LNCAP (cell line): ENCODE measurements at regions not wholly inside any gene's neighbourhood (a gene's known extent, or its start where the extent isn't known, plus 50 kb on each side); places are given as distances from the start of the nearest gene placed in this dataset.

Experiments
- CTCF ChIP-seq: fragments of 450-650 bp; IDR thresholded peaks from 2 replicates; pipeline ENCODE4 v1.5.1; 2017; ENCODE audit warnings: mild to moderate bottlenecking

GRCh38 chr15:69718436-69718835 lies 265.8 kb downstream of the RPLP1 start:
- no peak for TF ChIP-seq CTCF

GRCh38 chr15:69718916-69719315 lies 266.3 kb downstream of the RPLP1 start:
- no peak for TF ChIP-seq CTCF

- TF ChIP-seq CTCF, result no peak
Measured at GRCh38 chr15:69719527-69720240, 267.1 kb downstream of the RPLP1 start.

GRCh38 chr15:69720536-69720935 lies 267.9 kb downstream of the RPLP1 start:
- TF ChIP-seq CTCF, result no peak

GRCh38 chr15:69722924-69723323 lies 270.3 kb downstream of the RPLP1 start:
- TF ChIP-seq CTCF, result no peak

GRCh38 chr15:69723404-69724096 lies 270.9 kb downstream of the RPLP1 start:
- no peak for TF ChIP-seq CTCF

- TF ChIP-seq CTCF, result no peak
Measured at GRCh38 chr15:69724333-69724732, 271.7 kb downstream of the RPLP1 start.
